CD4-positive, alpha-beta T cell treated with Interleukin-15 for 4 hours (primary cell): ENCODE measurements at regions not wholly inside any gene's neighbourhood (a gene's known extent, or its start where the extent isn't known, plus 50 kb on each side); places are given as distances from the start of the nearest gene placed in this dataset.

ENCODE experiments used
- DNase-seq: peaks from one replicate; pipeline ENCODE4 v3.0.0-alpha.2; 2020; ENCODE audit warnings: low spot score

- no peak for DNase-seq
These were observed 536.3 kb upstream of the MKI67 start for GRCh38 chr10:128662520-128662919.

- DNase-seq: no peak
These were observed 538.5 kb upstream of the MKI67 start for GRCh38 chr10:128664729-128665128.

- DNase-seq: no peak
These were observed 549.2 kb upstream of the MKI67 start for GRCh38 chr10:128675405-128675804.

- no peak for DNase-seq
These were observed 553.9 kb upstream of the MKI67 start for GRCh38 chr10:128680116-128680515.

- no peak for DNase-seq
These were observed 558.0 kb upstream of the MKI67 start for GRCh38 chr10:128684215-128684614.

GRCh38 chr10:128686630-128687278 lies 560.5 kb upstream of the MKI67 start:
- no peak for DNase-seq

GRCh38 chr10:128687408-128687807 lies 561.2 kb upstream of the MKI67 start:
- DNase-seq: no peak

GRCh38 chr10:128687927-128688549 lies 561.8 kb upstream of the MKI67 start:
- no peak for DNase-seq

GRCh38 chr10:128689667-128690066 lies 563.4 kb upstream of the MKI67 start:
- DNase-seq: no peak

- DNase-seq: no peak
These were observed 567.4 kb upstream of the MKI67 start for GRCh38 chr10:128693493-128694131.

- DNase-seq: no peak
These were observed 568.1 kb upstream of the MKI67 start for GRCh38 chr10:128694168-128694850.

- DNase-seq: no peak
These were observed 568.9 kb upstream of the MKI67 start for GRCh38 chr10:128694851-128695725.

GRCh38 chr10:128695931-128696330 lies 569.7 kb upstream of the MKI67 start:
- no peak for DNase-seq

GRCh38 chr10:128697437-128697836 lies 571.2 kb upstream of the MKI67 start:
- DNase-seq: no peak

GRCh38 chr10:128701381-128701780 lies 575.2 kb upstream of the MKI67 start:
- no peak for DNase-seq

GRCh38 chr10:128701837-128702236 lies 575.6 kb upstream of the MKI67 start:
- DNase-seq: no peak

GRCh38 chr10:128704716-128705115 lies 578.5 kb upstream of the MKI67 start:
- DNase-seq: no peak

GRCh38 chr10:128708182-128708581 lies 582.0 kb upstream of the MKI67 start:
- no peak for DNase-seq

GRCh38 chr10:128709686-128710085 lies 583.5 kb upstream of the MKI67 start:
- no peak for DNase-seq

GRCh38 chr10:128710098-128710797 lies 584.0 kb upstream of the MKI67 start:
- no peak for DNase-seq

- DNase-seq: no peak
These were observed 584.6 kb upstream of the MKI67 start for GRCh38 chr10:128710798-128711183.
